Erythroblast (primary cell): ENCODE measurements at regions not wholly inside any gene's neighbourhood (a gene's known extent, or its start where the extent isn't known, plus 50 kb on each side); places are given as distances from the start of the nearest gene placed in this dataset.
"Not testable (repeated sequence)": the region's sequence is repeated elsewhere in the genome, so short reads cannot be mapped to it uniquely, and the experiment has no call there.

Experiments used
- GATA1 ChIP-seq: IDR thresholded peaks from 2 replicates; pipeline ENCODE4 v1.6.1; 2011; ENCODE audit warnings: low read depth, mild to moderate bottlenecking, control low read depth, low read length, moderate library complexity
- POLR2A ChIP-seq: IDR thresholded peaks from 2 replicates; pipeline ENCODE4 v1.6.1; 2011; ENCODE audit warnings: mild to moderate bottlenecking, low read length

GRCh38 chr3:124366655-124367054 lies 363.6 kb upstream of the UMPS start:
- not testable (repeated sequence) for TF ChIP-seq POLR2A, GATA1
